GM21515 (cell line): ENCODE measurements at regions not wholly inside any gene's neighbourhood (a gene's known extent, or its start where the extent isn't known, plus 50 kb on each side); places are given as distances from the start of the nearest gene placed in this dataset.
"Not testable (repeated sequence)": the region's sequence is repeated elsewhere in the genome, so short reads cannot be mapped to it uniquely, and the experiment has no call there.

ENCODE experiments used
- ATAC-seq: cut with Tn5 transposase; IDR thresholded peaks from one replicate; pipeline ENCODE4 v1.9.1; 2021; ENCODE audit not compliant: unreplicated experiment

DNA sequence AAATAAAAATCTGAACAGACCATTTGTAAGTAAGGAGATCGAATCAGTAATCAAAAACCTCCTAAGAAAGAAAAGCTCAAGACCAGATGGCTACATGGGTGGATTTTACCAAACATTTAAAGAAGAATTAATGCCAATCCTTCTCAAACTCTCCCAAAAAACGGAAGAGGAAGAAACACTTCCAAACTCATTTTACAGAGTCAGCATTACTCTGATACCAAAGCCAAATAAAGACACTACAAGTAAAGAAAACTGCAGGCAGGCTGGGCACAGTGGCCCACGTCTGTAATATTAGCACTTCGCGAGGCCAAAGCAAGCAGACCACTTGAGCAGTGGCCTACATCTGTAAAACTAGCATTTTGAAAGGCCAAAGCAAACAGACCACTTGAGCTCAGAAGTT, 159.8 kb downstream of the DPY19L2 start:
- no peak for ATAC-seq

DNA sequence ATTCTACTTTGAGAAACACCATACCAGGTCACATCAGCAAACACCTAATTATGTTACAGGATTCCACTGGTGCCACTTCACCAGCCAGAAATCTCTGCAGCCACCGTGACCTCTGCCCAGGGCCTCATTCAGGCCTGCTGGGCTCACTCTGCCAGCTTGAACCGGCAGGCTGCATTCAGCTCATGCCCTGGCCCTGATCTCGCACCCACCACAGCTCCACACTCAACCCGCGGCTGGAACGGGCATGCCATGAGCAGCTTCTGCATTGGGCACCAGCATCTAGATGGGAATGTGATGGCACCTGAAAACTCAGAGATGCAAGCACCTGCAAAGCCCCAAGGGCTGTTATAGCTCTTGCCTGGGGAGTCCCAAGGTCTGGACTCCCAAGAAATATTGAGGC, 168.7 kb downstream of the DPY19L2 start:
- no peak for ATAC-seq

DNA sequence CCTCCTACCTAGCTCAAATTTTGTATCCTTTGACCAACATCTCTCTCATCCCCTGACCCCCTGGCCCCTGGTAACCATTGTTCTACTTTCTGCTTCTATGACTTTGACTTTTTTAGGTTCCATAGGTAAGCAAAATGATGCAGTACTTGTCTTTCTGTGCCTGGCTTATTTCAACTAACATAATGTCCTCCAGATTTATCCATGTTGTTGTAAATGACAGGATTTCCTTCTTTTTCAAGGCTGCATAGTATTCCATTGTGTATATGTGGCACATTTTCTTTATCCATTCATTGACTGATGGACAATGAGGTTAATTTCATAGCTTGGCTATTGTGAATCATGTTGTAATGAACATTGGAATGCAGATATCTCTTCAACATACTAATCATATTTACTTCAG, 170.1 kb downstream of the DPY19L2 start:
- no peak for ATAC-seq

DNA sequence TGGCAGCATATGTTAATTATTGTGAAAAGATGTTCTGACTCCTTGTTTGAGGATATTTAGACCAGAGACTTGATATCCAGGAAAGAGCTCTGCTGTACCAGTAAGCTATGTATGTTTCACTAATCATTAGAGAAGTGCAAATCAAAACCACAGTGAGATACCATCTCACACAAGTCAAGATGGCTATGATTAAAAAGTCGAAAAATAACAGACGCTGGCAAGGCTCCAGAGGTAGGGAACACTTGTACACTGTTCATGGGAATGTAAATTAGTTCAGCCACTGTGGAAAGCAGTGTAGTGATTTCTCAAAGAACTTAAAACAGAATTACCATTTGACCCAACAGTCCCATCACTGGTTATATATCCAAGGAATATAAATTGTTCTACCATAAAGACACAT, 171.6 kb downstream of the DPY19L2 start:
- no peak for ATAC-seq

DNA sequence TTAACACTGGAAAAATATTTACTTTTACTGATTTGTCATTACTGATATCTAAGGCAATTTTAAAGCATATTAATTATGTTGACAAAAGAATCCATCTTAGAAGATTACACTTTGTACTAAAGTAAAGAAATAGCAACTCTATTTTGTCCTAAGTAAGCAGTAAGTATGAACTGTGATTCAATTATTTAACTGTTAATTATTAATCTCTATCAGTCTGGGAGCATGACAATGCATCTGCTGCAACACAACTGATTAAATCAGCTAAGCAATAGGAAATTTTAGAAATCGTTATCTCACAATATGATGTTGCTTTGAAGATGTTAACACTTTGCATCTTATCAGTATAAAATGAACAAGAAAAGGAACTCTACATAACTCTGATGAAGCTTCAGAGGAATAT, 172.3 kb downstream of the DPY19L2 start:
- no peak for ATAC-seq

DNA sequence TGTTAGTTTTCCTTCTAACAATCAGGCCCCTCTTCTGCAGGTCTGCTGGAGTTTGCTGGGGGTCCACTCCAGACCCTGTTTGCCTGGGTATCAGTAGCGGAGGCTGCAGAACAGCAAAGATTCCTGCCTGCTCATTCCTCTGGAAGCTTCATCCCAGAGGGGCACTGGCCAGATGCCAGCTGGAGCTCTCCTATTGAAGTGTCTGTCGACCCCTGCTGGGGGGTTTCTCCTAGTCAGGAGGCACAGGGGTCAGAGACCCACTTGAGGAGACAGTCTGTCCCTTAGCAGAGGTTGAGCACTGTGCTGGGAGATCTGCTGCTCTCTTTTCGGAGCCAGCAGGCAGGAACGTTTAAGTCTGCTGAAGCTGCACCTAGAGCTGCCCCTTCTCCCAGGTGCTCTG, 174.9 kb downstream of the DPY19L2 start:
- ATAC-seq, result not testable (repeated sequence)

DNA sequence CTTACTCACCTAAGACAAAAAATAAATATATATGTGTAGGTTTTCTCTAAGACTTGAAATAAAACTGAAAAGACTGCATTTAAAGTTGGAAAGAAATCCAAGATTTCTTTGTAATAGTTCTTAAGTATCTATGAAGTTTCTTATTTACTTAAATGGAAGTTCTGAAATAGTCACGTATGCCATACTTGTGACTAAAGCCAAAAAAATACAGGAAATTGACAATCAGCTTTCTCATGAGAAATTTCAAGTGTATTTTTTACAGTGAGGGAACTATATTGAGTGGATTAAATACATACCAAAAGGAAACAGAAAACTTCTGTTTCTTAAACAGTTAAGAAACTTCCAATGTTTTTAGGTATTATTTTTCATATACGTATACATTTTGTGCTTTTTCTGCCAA, 188.1 kb downstream of the DPY19L2 start:
- ATAC-seq, result no peak

DNA sequence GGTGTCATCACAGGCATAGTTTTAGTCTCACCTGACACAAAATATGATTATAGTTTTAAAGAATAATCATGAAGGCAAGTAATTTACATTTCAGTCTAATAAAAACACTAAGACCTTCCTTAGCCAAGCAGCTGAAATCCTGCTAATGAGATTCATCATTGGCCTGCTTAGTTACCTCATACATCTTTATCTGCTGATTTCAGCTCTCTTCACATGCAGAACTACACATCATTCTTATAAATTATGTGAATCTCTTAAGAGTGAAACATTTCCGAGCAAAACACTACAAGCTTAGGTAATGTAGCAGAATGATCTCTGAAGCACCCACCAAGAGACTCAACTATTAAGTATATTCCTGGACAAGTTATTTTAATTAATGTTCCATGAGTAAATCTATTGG, 198.1 kb downstream of the DPY19L2 start:
- ATAC-seq, result no peak

DNA sequence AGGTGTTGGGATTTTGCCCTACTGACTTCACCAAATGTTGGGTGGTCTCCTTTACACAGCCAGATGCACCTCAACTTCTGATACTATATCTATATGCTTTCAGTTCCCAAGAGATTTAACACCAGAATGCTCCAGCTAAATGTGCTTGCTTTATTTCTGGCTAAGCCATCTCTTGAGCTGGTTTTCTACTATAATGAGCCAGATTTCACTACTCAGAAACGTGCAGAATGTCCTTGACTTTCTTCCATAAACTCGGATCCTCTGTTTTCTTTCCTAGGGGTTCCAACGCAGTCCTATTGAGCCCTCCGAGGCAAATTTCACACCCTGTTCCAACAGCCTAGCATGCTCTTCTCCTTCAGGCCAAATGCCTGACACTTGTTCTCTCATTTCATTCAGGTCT, 200.3 kb downstream of the DPY19L2 start:
- no peak for ATAC-seq

DNA sequence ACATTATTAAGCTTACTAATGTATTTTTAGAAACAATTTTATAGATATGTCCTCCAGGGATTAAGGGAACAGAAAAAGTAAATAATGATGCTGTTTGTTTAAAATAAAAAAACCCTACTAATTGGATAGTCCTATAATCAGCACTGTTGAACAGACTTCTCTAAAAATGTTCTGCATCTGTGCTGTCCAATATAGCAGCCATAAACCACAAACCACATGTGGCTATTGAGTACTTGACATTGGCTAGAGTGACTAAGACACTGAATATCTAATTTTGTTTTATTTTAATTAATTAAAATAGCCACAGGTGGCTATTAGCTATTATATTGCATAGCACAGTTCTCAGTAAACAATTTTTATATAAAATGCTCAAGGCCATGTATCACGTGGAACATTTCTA, 210.4 kb downstream of the DPY19L2 start:
- ATAC-seq, result no peak

DNA sequence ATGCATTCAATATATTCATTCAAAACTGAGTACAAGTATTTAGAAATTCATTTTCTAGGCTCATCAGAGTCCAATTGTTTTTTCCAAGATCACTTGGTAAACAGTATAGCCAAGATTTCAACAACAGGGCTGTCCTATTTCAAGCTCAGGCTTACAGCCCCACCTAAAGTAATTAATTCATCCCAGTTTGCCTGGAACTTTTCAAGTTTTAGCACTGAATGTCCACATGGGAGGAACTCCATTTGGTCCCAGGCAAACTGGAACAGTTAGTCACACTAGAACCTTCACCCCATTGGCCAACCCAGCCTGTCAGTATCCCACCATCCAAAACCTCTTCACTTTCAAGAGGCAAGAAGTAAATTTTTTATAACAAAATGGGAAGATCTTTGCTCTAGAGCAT, 210.9 kb downstream of the DPY19L2 start:
- no peak for ATAC-seq

DNA sequence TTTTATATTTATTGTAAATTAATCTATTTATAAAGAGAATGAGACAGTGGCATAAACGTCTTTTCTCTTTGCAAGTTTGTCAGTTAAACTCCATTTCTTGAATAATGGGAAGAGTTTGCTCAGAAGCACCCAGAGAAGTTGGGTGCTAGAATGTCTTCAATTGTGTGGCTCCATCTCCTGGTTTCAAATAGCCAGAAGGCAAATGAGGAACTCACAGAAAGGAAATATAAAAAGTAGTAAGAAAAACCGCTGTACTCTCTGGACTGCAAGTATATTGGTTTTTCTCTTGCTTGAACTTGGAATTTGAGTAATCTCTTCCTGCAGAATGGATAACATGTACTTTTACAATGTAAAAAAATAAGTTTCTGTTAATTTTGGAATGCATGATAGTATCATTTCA, 217.5 kb downstream of the DPY19L2 start:
- no peak for ATAC-seq

DNA sequence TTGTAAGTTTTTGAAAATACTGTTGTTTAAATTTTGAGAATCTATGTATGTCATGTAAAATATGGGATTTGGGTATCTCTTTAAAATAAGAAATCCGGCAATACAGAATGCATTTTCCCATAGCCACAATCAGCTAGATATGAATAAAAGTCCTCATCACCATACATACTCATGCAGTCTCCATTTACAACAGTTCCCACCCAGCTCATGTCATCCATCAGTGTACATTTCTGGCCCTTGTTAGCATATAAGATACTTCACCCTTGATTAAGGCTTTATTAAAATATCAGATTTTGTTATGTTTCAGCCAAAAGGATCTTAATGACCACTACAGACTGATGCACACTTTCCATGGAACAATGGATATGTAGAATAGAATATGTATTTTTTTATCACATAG, 218.0 kb downstream of the DPY19L2 start:
- no peak for ATAC-seq

DNA sequence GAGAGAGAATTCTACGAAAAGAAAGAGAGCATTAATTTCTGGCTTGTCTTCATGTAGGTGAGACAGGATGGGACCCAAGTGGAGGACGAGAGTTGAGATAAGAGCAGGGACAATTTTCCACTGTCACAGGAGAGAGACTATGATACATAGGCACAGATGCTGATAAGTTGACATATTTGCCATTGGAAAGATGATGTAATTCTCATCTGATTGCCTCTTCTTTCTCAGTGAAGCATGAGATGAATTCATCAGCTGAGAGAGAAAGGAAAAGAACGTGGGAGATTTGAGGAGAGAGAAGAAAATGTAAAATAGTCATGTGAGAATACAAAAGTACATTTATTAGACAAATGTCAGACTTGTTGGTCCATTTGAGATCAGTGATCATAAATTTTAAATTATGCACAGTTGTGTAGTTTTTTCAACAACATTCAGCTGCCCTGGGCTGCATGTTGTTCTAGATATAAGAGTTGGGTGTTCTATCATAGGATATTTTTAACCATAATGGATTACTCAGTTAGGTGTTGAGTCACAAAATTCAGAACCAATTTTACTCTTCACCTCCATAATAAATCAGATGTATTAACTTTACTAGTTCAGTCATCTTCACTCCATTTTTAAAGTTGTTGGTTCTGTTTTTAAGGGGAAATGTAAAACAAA, 222.9 kb downstream of the DPY19L2 start:
- ATAC-seq, result no peak

DNA sequence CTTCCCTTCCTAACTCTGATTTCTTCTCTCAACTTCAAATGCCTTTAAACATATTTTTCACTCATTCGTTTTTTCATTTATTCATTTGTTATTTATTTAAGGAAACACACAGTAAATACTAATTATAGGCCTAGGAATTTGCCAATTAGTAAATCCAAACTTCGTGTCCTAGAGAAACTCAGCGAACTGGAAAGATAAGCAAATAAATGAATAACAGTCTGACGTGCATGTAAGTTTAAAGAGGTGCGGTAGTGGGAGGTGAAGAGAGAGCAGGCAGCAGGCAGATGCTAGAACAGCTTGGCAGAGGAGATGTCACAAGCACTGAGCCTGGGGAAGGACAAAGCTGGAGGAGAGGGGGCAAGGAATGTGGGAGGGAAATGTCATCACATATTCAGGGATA, 228.2 kb downstream of the DPY19L2 start:
- no peak for ATAC-seq

DNA sequence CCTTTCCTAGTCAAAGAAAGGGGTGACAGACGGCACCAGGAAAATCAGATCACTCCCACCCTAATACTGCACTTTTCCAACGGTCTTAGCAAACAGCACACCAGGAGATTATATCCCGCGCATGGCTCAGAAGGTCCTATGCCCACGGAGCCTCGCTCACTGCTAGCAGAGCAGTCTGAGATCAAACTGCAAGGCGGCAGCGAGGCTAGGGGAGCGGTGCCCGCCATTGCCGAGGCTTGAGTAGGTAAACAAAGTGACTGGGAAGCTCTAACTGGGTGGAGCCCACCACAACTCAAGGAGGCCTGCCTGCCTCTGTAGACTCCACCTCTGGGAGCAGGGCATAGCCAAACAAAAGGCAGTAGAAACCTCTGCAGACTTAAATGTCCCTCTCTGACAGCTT, 233.9 kb downstream of the DPY19L2 start:
- not testable (repeated sequence) for ATAC-seq

DNA sequence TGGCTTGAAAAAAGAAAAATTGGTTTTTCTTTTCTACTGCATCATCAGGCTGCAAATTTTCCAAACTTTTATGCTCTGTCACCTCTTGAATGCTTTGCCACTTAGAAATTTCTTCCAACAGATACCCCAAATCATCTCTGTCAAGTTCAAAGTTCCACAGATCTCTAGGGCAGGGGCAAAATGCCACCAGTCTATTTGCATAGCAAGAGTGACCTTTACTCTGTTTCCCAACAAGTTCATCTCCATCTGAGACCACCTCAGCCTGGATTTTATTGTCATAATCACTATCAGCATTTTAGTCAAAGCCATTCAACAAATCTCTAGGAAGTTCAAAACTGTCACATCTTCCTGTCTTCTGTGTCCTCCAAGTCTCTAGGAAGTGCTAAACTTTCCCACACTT, 240.3 kb downstream of the DPY19L2 start:
- not testable (repeated sequence) for ATAC-seq

DNA sequence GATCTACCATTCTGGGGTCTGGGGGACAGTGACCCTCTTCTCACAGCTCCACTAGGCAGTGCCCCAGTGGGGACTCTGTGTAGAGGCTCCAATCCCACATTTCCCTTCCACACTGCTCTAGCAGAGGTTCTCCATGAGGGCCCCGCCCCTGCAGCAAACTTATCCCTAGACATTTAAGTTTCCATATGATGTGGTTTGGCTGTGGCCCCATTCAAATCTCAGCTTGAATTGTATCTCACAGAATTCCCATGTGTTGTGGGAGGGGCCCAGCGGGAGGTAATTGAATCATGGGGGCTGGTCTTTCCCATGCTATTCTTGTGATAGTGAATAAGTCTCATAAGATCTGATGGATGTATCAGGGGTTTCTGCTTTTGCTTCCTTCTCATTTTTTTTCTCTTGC, 241.3 kb downstream of the DPY19L2 start:
- not testable (repeated sequence) for ATAC-seq

DNA sequence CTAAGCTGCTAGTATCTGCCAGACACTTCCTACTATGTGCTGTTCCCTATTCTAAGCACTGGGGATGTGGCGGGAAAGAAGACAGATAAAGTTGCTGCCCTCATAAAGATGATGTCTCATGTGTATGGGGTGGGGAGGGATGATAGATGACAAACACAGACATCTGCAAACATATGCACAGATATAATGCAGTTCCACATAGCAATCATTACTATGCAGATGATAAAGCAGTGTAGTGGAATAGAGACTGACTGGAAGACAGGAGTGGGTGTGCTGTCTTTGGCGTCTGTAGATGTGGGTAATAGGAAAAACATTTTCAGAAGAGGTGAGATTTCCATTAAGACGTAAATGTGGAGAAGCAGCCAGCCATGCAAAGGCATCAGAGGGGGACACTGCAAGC, 243.6 kb downstream of the DPY19L2 start:
- no peak for ATAC-seq

DNA sequence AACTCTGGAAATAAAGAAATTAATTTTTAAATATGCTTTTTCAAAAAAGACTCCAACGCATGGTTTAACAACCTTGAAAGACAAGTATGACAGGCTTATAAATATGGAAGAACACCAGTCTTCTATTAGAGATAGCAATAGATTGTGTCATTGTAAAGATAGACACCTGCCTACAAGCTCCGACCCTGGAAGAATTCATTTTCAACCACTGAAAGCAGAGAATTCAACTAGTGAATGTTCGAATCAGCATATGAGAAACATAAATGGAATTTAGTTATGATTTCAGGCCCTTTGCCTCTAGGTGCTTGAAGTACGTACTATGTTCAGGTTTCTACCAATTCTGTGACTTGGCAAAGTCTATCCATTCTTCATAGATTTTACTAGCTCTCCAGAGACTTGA, 244.5 kb downstream of the DPY19L2 start:
- no peak for ATAC-seq

DNA sequence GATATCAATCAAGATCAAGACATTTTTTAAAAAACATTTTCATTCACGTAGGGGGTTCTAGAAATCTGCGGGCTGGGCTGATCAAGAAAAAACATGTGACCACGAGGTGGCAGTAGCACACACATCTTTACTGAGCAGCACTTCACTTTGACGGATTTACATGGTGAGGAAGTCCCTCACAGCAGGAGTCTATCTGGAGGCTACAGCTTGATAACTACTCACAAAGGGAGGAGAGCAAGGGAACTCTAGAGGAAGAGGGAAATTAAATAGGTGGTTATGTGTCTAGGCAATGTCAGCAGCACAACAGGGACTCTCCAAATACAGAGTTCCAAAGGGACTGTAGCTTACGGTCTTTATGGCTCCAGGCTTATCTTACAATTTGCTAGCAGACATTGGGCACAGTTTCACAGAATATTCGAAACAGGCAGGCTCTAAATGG, 248.1 kb downstream of the DPY19L2 start:
- ATAC-seq, result peak; percentile 92

DNA sequence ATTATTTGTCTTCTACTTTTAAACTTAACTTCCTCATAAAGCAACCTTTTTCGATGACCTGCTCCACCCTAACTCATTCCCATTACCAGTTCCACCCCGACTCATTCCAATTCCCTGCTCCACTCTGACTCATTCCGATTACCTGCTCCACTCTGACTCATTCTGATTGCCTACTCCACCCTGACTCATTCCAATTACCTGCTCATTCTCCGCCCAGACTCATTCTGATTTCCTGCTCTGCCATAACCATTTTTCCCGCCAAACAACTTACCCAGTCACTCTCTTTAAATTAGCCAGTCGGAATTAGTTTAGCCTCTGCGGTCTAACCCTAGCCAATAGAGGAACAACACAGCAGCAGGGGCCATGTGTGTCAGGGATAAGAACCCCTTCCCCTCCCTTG, 249.1 kb downstream of the DPY19L2 start:
- ATAC-seq, result no peak

DNA sequence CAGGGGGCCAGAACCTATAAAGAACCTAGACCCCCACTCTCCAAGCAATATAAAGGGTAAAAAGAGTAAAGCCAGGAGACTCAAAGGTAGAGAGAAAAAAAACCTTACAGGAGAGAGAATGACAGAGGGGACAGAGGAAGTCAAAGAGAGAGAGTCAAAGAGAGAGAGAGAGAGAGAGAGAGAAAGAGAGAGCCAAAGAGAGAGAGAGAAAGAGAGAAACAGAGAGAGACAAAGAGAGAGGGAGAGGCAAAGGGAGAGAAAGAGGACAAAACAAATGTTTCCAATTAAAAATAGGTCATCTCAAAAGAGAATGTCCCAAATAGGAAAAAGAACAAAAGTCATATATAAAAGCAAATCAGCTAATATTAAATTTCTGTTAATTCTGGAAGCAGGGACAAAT, 251.5 kb downstream of the DPY19L2 start:
- ATAC-seq, result no peak

DNA sequence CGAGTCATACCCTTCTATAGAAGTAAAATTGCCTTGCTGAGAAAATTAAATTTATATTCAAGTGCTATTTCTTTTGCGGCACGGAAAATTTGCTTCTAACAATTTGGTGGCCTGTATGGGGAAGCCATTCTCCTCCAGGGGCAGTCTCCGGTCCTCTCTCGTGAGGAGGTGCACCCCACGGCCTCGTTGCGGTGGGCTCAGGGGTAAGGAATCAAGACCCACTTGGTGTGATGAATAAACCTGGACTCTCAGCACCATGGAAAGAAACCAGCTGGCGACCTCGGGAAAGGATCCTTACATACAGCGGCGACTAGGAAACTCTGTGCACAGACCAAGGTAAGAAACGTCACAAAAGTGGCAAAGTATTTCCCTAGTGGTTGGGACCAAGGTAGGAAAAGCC, 252.9 kb downstream of the DPY19L2 start:
- ATAC-seq, result no peak
